K562 (cell line): ENCODE measurements at regions not wholly inside any gene's neighbourhood (a gene's known extent, or its start where the extent isn't known, plus 50 kb on each side); places are given as distances from the start of the nearest gene placed in this dataset.

ENCODE experiments used
- ATAC-seq: fragments of 200-7000 bp; cut with Tn5 transposase; 3 replicates; pipeline ENCODE4 v1.9.1; 2020; ENCODE audit warnings: moderate library complexity
- BruUV-seq: library from RNA; stranded (reverse); fragments of 400-500 nt; replicated peaks from 2 replicates; lab custom pipeline; 2021; lab: Mats Ljungman, UMichigan
- CTCF ChIA-PET: fragments of 300-600 bp; formaldehyde crosslinking; extraction: SDS; loops from one replicate; lab custom pipeline; 2021; ENCODE audit warnings: low intra/inter-chr PET ratio; lab: Yijun Ruan, JAX
- POLR2A ChIA-PET: fragments of 300-600, 350-650 bp; sonication (Branson Sonifier 250); formaldehyde crosslinking; extraction: SDS; loops from one replicate; lab custom pipeline; 2021; ENCODE audit warnings: antibody characterized with exemption, inconsistent platforms; lab: Yijun Ruan, JAX
- DNase-seq, 4 experiments: peaks; one replicate each; pipeline versions ENCODE4 v3.0.0 to v3.0.0-alpha.2; 2011 to 2018; ENCODE audit warnings: low spot score in 3 of 4, mixed read lengths in 3 of 4; ENCODE audit errors: extremely low read depth in 1 of 4
- FAIRE-seq: peaks from 2 replicates; lab custom pipeline; 2011; peaks lifted over from hg19 to GRCh38; lab: Jason Lieb, UNC
- H2AFZ ChIP-seq: 2 replicates; pipeline ENCODE4 v1.6.0; 2011; ENCODE audit warnings: low read depth, low read length, control low read depth, inconsistent platforms
- H3K27ac ChIP-seq: fragments of 200-600 bp; 3 replicates; pipeline ENCODE4 v1.8.0; 2011; ENCODE audit warnings: low read depth, mild to moderate bottlenecking, control low read depth, inconsistent platforms, low read length, moderate library complexity, mixed read lengths; ENCODE audit errors: extremely low read depth
- H3K27me3 ChIP-seq, 2 experiments: fragments of 300-600 bp in 1 of 2; 2 replicates in 1 of 2; 3 replicates in 1 of 2; pipeline versions ENCODE4 v1.6.0 to v1.8.0; 2011; ENCODE audit warnings: inconsistent platforms in 2 of 2, low read length in 2 of 2, mild to moderate bottlenecking in 1 of 2, mixed read lengths in 1 of 2, moderate library complexity in 1 of 2; ENCODE audit not compliant: control insufficient read depth in 2 of 2, insufficient read depth in 2 of 2
- H3K36me3 ChIP-seq: fragments of 300-600 bp; 3 replicates; pipeline ENCODE4 v1.8.0; 2011; ENCODE audit warnings: mild to moderate bottlenecking, low read length, inconsistent platforms; ENCODE audit not compliant: control insufficient read depth, insufficient read depth
- H3K4me1 ChIP-seq, 2 experiments: fragments of 200-600 bp in 1 of 2; replicated peaks in 1 of 2; 2 replicates in 1 of 2; 3 replicates in 1 of 2; pipeline versions ENCODE4 v1.5.1 to v1.8.0; 2011; ENCODE audit warnings: inconsistent platforms in 2 of 2, low read length in 2 of 2, mild to moderate bottlenecking in 1 of 2, mixed read lengths in 1 of 2, moderate library complexity in 1 of 2; ENCODE audit not compliant: control insufficient read depth in 2 of 2, insufficient read depth in 2 of 2
- H3K4me2 ChIP-seq: 2 replicates; pipeline ENCODE4 v1.6.1; 2011; ENCODE audit warnings: low read length, control low read depth, inconsistent platforms, mixed read lengths; ENCODE audit not compliant: insufficient read depth
- H3K4me3 ChIP-seq: fragments of 200-600 bp; sonication (generic), shearing (Covaris generic); 2 replicates; pipeline ENCODE4 v1.5.1; 2016; ENCODE audit warnings: control low read depth, inconsistent platforms
- H3K79me2 ChIP-seq: fragments of 200-600 bp; 3 replicates; pipeline ENCODE4 v1.8.0; 2011; ENCODE audit warnings: low read length, inconsistent platforms; ENCODE audit not compliant: control insufficient read depth, insufficient read depth
- H3K9ac ChIP-seq, 2 experiments: 2 replicates each; pipeline versions ENCODE4 v1.6.0 to v1.6.1; 2011; ENCODE audit warnings: low read depth in 2 of 2, low read length in 2 of 2, control low read depth in 1 of 2, inconsistent platforms in 1 of 2, mild to moderate bottlenecking in 1 of 2, mixed read lengths in 1 of 2; ENCODE audit not compliant: insufficient read depth in 1 of 2
- H3K9me1 ChIP-seq: one replicate; pipeline ENCODE4 v1.6.0; 2011; ENCODE audit warnings: inconsistent platforms, mild to moderate bottlenecking, low read length, moderate library complexity; ENCODE audit not compliant: control insufficient read depth, insufficient read depth
- H3K9me3 ChIP-seq: replicated peaks from 2 replicates; pipeline ENCODE4 v1.5.1; 2011; ENCODE audit warnings: low read depth, low read length, inconsistent platforms; ENCODE audit not compliant: control insufficient read depth, insufficient read depth
- H4K20me1 ChIP-seq: replicated peaks from 2 replicates; pipeline ENCODE4 v1.6.1; 2011; ENCODE audit warnings: low read length, inconsistent platforms, mixed read lengths; ENCODE audit not compliant: control insufficient read depth, insufficient read depth
- DNMT1 ChIP-seq: fragments of 450-650 bp; IDR thresholded peaks from 2 replicates; pipeline ENCODE4 v1.6.1; 2016; ENCODE audit warnings: antibody characterized with exemption, mild to moderate bottlenecking
- HDAC3 ChIP-seq: fragments of 450-650 bp; IDR thresholded peaks from 2 replicates; pipeline ENCODE4 v1.6.1; 2018; ENCODE audit warnings: borderline replicate concordance, mild to moderate bottlenecking, moderate library complexity; ENCODE audit not compliant: partially characterized antibody
- NR4A1 ChIP-seq, 2 experiments: fragments of 250-450 bp in 1 of 2; fragments of 450-650 bp in 1 of 2; sonication (Bioruptor Pico) in 1 of 2; IDR thresholded peaks; 2 replicates each; pipeline versions ENCODE4 v1.4.0 to v1.6.1; 2016 to 2020; ENCODE audit warnings: mild to moderate bottlenecking in 2 of 2, missing compliant biosample characterization in 1 of 2, missing genetic modification characterization in 1 of 2, moderate library complexity in 1 of 2
- PCBP1 ChIP-seq: fragments of 200-400 bp; formaldehyde crosslinking; IDR thresholded peaks from 2 replicates; pipeline ENCODE4 v1.6.1; 2018; ENCODE audit warnings: mild to moderate bottlenecking, low read depth, low read length; ENCODE audit not compliant: poor library complexity, severe bottlenecking
- RFX5 ChIP-seq: IDR thresholded peaks from 2 replicates; pipeline ENCODE4 v1.6.1; 2011; ENCODE audit warnings: low read depth, mild to moderate bottlenecking, improper control_type of control experiment, low read length
- ZNF133 ChIP-seq: fragments of 250-450 bp; sonication (Bioruptor Pico); IDR thresholded peaks from 2 replicates; pipeline ENCODE4 v1.4.0; 2020; ENCODE audit warnings: mild to moderate bottlenecking
- WGBS: fragments of 100-300 bp; shearing (Covaris generic); methylation state at CpG from one replicate; pipeline ENCODE4 v1.1.6; 2016; ENCODE audit warnings: low coverage, mixed read lengths; ENCODE audit not compliant: insufficient coverage; ENCODE audit errors: missing lambda C conversion rate; 5-methylcytosine and 5-hydroxymethylcytosine counted together
- in situ Hi-C: fragments of 300-500 bp; cut with MboI; formaldehyde crosslinking; loops from 4 replicates; pipeline ENCODE4 v1.15.0; 2018; ENCODE audit warnings: inconsistent platforms, mixed read lengths
- intact Hi-C: fragments of 100-400 bp; cut with micrococcal nuclease; formaldehyde crosslinking; loops from 2 replicates; pipeline ENCODE4 v1.14.2; 2022
- TF ChIP-seq, protein P1 (sequence below), 3 experiments: fragments of 200-800 bp in 1 of 3; fragments of 250-450 bp in 1 of 3; fragments of 450-650 bp in 1 of 3; sonication (Bioruptor Pico) in 1 of 3; sonication (Bioruptor generic) in 1 of 3; formaldehyde crosslinking in 1 of 3; IDR thresholded peaks; 2 replicates each; pipeline versions ENCODE4 v1.6.1 to v1.8.0; 2016 to 2022; ENCODE audit warnings: mild to moderate bottlenecking in 2 of 3, missing genetic modification characterization in 2 of 3, missing compliant biosample characterization in 1 of 3, moderate library complexity in 1 of 3

- no TSS peak for BruUV-seq
- Histone ChIP-seq H4K20me1 (no peaks in the 10 kb centered on the region), H3K4me1 (peaks cover 0 to 9% of the 10 kb centered on the region in 2 experiments; a peak in 3 of 5 replicates), H3K36me3 (no peaks in the 10 kb centered on the region; the same call in 2 of the 3 replicates), H3K27ac (no peak overlapping the region), H3K9me1 (no peaks in the 10 kb centered on the region), H3K9ac (no peak overlapping the region), H3K79me2 (no peaks in the 10 kb centered on the region), H3K27me3 (peaks cover 0 to 10% of the 10 kb centered on the region in 2 experiments; a peak in 3 of 5 replicates), H2AFZ (no peak overlapping the region), H3K4me2 (no peak overlapping the region), H3K4me3 (no peak overlapping the region), H3K9me3 (no peaks in the 10 kb centered on the region)
- no peak for TF ChIP-seq ZNF133 (CRISPR knock-in tag)
- TF ChIP-seq HDAC3, result no peak
- TF ChIP-seq NR4A1 (CRISPR knock-in tag; IDR thresholded peaks at IDR 0.05), result no peak
- TF ChIP-seq NR4A1 (tag; IDR thresholded peaks at IDR 0.05), result no peak
- TF ChIP-seq, protein P1, sequence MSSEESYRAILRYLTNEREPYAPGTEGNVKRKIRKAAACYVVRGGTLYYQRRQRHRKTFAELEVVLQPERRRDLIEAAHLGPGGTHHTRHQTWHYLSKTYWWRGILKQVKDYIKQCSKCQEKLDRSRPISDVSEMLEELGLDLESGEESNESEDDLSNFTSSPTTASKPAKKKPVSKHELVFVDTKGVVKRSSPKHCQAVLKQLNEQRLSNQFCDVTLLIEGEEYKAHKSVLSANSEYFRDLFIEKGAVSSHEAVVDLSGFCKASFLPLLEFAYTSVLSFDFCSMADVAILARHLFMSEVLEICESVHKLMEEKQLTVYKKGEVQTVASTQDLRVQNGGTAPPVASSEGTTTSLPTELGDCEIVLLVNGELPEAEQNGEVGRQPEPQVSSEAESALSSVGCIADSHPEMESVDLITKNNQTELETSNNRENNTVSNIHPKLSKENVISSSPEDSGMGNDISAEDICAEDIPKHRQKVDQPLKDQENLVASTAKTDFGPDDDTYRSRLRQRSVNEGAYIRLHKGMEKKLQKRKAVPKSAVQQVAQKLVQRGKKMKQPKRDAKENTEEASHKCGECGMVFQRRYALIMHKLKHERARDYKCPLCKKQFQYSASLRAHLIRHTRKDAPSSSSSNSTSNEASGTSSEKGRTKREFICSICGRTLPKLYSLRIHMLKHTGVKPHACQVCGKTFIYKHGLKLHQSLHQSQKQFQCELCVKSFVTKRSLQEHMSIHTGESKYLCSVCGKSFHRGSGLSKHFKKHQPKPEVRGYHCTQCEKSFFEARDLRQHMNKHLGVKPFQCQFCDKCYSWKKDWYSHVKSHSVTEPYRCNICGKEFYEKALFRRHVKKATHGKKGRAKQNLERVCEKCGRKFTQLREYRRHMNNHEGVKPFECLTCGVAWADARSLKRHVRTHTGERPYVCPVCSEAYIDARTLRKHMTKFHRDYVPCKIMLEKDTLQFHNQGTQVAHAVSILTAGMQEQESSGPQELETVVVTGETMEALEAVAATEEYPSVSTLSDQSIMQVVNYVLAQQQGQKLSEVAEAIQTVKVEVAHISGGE (CRISPR knock-in tag; IDR thresholded peaks at IDR 0.05), result no peak
- no peak for TF ChIP-seq PCBP1
- TF ChIP-seq RFX5, result no peak
- no peak for TF ChIP-seq DNMT1
- ATAC-seq (no peak), FAIRE-seq (no peak), DNase-seq (no peak)
- in situ Hi-C loops, result no loop called here
- ChIA-PET CTCF (no interaction called here), POLR2A (interaction anchor here (0.7 kb wide), 1 partner anchor 10 kb away, joined by 6 read pairs; no protein-coding TSS in a partner anchor)
- intact Hi-C loops, result no loop called here
- WGBS, result 53% methylated on average over 2 of the region's 2 CpGs
Observed at GRCh38 chr1:157286096-157286495, 147.9 kb upstream of the ETV3 start.
